H9 (cell line): ENCODE measurements at regions not wholly inside any gene's neighbourhood (a gene's known extent, or its start where the extent isn't known, plus 50 kb on each side); places are given as distances from the start of the nearest gene placed in this dataset.

Source experiments
- DNase-seq: peaks from one replicate; pipeline ENCODE4 v3.0.0-alpha.2; 2017
- H2AFZ ChIP-seq: one replicate; pipeline ENCODE4 v1.6.1; 2013; ENCODE audit warnings: mild to moderate bottlenecking, low read length, control low read depth, moderate library complexity
- H2AK5ac ChIP-seq: 2 replicates; pipeline ENCODE4 v1.6.1; 2013; ENCODE audit warnings: low read length, control low read depth, mixed read lengths; ENCODE audit not compliant: insufficient read length
- H2BK120ac ChIP-seq: one replicate; pipeline ENCODE4 v1.6.1; 2013; ENCODE audit warnings: low read depth, mild to moderate bottlenecking, low read length, control low read depth, inconsistent platforms; ENCODE audit not compliant: poor library complexity, severe bottlenecking
- H2BK12ac ChIP-seq: 2 replicates; pipeline ENCODE4 v1.6.1; 2013; ENCODE audit warnings: low read length, control low read depth, mixed read lengths, low read depth; ENCODE audit not compliant: insufficient read length
- H2BK15ac ChIP-seq: 2 replicates; pipeline ENCODE4 v1.6.1; 2013; ENCODE audit warnings: low read depth, low read length, control low read depth
- H2BK20ac ChIP-seq: one replicate; pipeline ENCODE4 v1.6.1; 2013; ENCODE audit warnings: low read depth, mild to moderate bottlenecking, low read length, control low read depth, inconsistent platforms; ENCODE audit not compliant: poor library complexity, severe bottlenecking
- H2BK5ac ChIP-seq: 2 replicates; pipeline ENCODE4 v1.6.1; 2013; ENCODE audit warnings: low read length, control low read depth, mixed read lengths; ENCODE audit not compliant: insufficient read length
- H3K14ac ChIP-seq: 2 replicates; pipeline ENCODE4 v1.6.1; 2013; ENCODE audit warnings: low read length, control low read depth; ENCODE audit not compliant: insufficient read depth
- H3K18ac ChIP-seq: 2 replicates; pipeline ENCODE4 v1.6.1; 2013; ENCODE audit warnings: low read depth, mild to moderate bottlenecking, mixed read lengths, low read length, control low read depth; ENCODE audit not compliant: insufficient read length
- H3K23ac ChIP-seq: 2 replicates; pipeline ENCODE4 v1.6.1; 2013; ENCODE audit warnings: low read length, control low read depth, mixed read lengths, low read depth; ENCODE audit not compliant: insufficient read length
- H3K23me2 ChIP-seq: 2 replicates; pipeline ENCODE4 v1.6.1; 2013; ENCODE audit warnings: low read depth, mild to moderate bottlenecking, mixed read lengths, low read length, control low read depth; ENCODE audit not compliant: insufficient read length, poor library complexity, severe bottlenecking
- H3K27ac ChIP-seq: 2 replicates; pipeline ENCODE4 v1.5.1; 2013; ENCODE audit warnings: low read length, control low read depth, mixed read lengths, low read depth; ENCODE audit not compliant: insufficient read length
- H3K27me3 ChIP-seq: 2 replicates; pipeline ENCODE4 v1.6.1; 2013; ENCODE audit warnings: low read length, control low read depth, inconsistent platforms; ENCODE audit not compliant: insufficient read depth
- H3K4ac ChIP-seq: 2 replicates; pipeline ENCODE4 v1.6.1; 2013; ENCODE audit warnings: low read depth, mild to moderate bottlenecking, control low read depth, inconsistent platforms, low read length, moderate library complexity
- H3K4me1 ChIP-seq: 2 replicates; pipeline ENCODE4 v1.6.1; 2013; ENCODE audit warnings: low read length, control low read depth, inconsistent platforms; ENCODE audit not compliant: insufficient read depth
- H3K4me2 ChIP-seq: 2 replicates; pipeline ENCODE4 v1.6.1; 2013; ENCODE audit warnings: low read length, control low read depth, mixed read lengths; ENCODE audit not compliant: insufficient read length, insufficient read depth
- H3K56ac ChIP-seq: 2 replicates; pipeline ENCODE4 v1.6.1; 2013; ENCODE audit warnings: low read depth, mild to moderate bottlenecking, mixed read lengths, low read length, control low read depth; ENCODE audit not compliant: insufficient read length
- H3K79me1 ChIP-seq: 2 replicates; pipeline ENCODE4 v1.6.1; 2013; ENCODE audit warnings: low read depth, mild to moderate bottlenecking, moderate library complexity, low read length, control low read depth, inconsistent platforms; ENCODE audit not compliant: insufficient read depth, poor library complexity, severe bottlenecking
- H3K79me2 ChIP-seq: 2 replicates; pipeline ENCODE4 v1.6.1; 2013; ENCODE audit warnings: low read length, control low read depth, inconsistent platforms; ENCODE audit not compliant: insufficient read depth
- H3K9ac ChIP-seq: 2 replicates; pipeline ENCODE4 v1.6.1; 2013; ENCODE audit warnings: low read length, control low read depth, mixed read lengths; ENCODE audit not compliant: insufficient read length; ENCODE audit errors: extremely low read depth
- H3K9me3 ChIP-seq: one replicate; pipeline ENCODE4 v1.6.1; 2013; ENCODE audit warnings: low read depth, low read length, inconsistent platforms; ENCODE audit not compliant: control insufficient read depth
- H3T11ph ChIP-seq: one replicate; pipeline ENCODE4 v1.6.1; 2013; ENCODE audit warnings: mild to moderate bottlenecking, low read length, control low read depth, inconsistent platforms
- H4K20me1 ChIP-seq: one replicate; pipeline ENCODE4 v1.6.1; 2013; ENCODE audit not compliant: control insufficient read depth, insufficient read length, insufficient read depth
- H4K5ac ChIP-seq: 2 replicates; pipeline ENCODE4 v1.6.1; 2013; ENCODE audit warnings: low read depth, mild to moderate bottlenecking, mixed read lengths, low read length, control low read depth; ENCODE audit not compliant: insufficient read length
- H4K8ac ChIP-seq: replicated peaks from 2 replicates; pipeline ENCODE4 v1.6.1; 2013; ENCODE audit warnings: low read length, control low read depth, mixed read lengths, low read depth; ENCODE audit not compliant: insufficient read length
- H4K91ac ChIP-seq: 2 replicates; pipeline ENCODE4 v1.6.1; 2013; ENCODE audit warnings: low read depth, mild to moderate bottlenecking, moderate library complexity, mixed read lengths, low read length, control low read depth; ENCODE audit not compliant: insufficient read length
- H3K27ac Mint-ChIP-seq, 3 experiments: 2 replicates in 2 of 3; 3 replicates in 1 of 3; pipeline ENCODE4 v1.8.0; 2020 to 2021; ENCODE audit warnings: mixed read lengths in 3 of 3, mild to moderate bottlenecking in 1 of 3, moderate library complexity in 1 of 3
- H3K27me3 Mint-ChIP-seq: 2 replicates; pipeline ENCODE4 v1.8.0; 2021; ENCODE audit warnings: low read depth, mild to moderate bottlenecking, moderate library complexity, mixed read lengths
- H3K36me3 Mint-ChIP-seq, 3 experiments: 2 replicates in 2 of 3; 3 replicates in 1 of 3; pipeline ENCODE4 v1.8.0; 2020 to 2021; ENCODE audit warnings: low read depth in 3 of 3, mixed read lengths in 3 of 3; ENCODE audit not compliant: insufficient read depth in 1 of 3
- H3K4me1 Mint-ChIP-seq, 2 experiments: 2 replicates each; pipeline ENCODE4 v1.8.0; 2020; ENCODE audit warnings: mixed read lengths in 2 of 2
- H3K4me3 Mint-ChIP-seq, 2 experiments: 2 replicates in 1 of 2; 3 replicates in 1 of 2; pipeline ENCODE4 v1.8.0; 2020 to 2021; ENCODE audit warnings: mild to moderate bottlenecking in 2 of 2, mixed read lengths in 2 of 2, moderate library complexity in 1 of 2
- H3K9me3 Mint-ChIP-seq, 2 experiments: 2 replicates in 1 of 2; 3 replicates in 1 of 2; pipeline ENCODE4 v1.8.0; 2020; ENCODE audit warnings: mild to moderate bottlenecking in 2 of 2, mixed read lengths in 2 of 2, moderate library complexity in 1 of 2
- CTCF ChIP-seq: fragments of 200-600 bp; sonication (generic); conservative IDR thresholded peaks from 3 replicates; pipeline ENCODE4 v1.8.0; 2021; ENCODE audit warnings: antibody characterized with exemption, mild to moderate bottlenecking
- WGBS: extraction: QIAGEN DNeasy Blood & Tissue Kit; methylation state at CpG from one replicate; pipeline ENCODE4 v1.1.7; 2013; ENCODE audit warnings: missing lambda C conversion rate, low lambda C conversion rate, mixed read lengths; ENCODE audit not compliant: insufficient read length; ENCODE audit errors: extremely low coverage; 5-methylcytosine and 5-hydroxymethylcytosine counted together

DNA sequence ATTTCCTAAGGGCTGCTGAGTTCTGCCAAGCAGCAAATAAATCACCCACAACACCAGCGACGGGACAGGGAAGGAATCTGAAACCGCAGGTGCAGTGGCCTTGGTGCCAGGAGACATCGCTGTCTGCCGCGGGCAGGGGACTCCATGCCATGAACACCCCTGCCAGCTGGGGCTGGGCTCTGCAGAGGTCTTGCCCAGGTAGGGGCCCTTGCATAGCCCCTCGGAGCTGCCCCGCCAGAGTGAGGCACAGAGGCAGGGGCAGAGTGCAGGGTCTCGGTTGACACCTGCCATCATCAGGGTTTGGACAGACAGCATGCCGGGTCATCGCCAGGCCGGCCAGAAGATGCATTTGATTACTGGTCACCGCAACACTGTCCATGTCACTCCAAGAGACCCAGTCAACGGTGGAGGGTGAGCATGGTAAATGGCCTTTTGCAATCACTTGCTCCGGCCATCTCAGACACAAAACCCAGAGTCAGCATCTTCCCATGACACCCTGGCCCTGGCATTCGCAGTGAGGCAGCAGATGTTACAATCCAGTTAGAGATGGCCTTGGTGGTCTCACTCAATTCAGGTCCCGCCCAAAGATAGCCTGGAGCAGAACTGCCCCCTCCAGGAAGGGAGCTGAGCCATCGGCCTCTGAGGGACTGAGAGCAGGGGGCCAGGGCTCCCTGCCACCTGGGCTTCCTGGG, 255.4 kb downstream of the NDUFA10 start:
- no peak overlapping the region for H2AK5ac ChIP-seq
- Mint-ChIP-seq H3K4me1 (no peaks in the 10 kb centered on the region), H3K27ac (no peak overlapping the region), H3K4me3 (no peak overlapping the region), H3K9me3 (peaks cover 8 to 10% of the 10 kb centered on the region in 2 experiments; a peak in 4 of 5 replicates), H3K36me3 (peaks cover 0 to 2% (median 0%) of the 10 kb centered on the region in 3 experiments; a peak in 1 of 7 replicates), H3K27me3 (peaks cover 22% of the 10 kb centered on the region)
- no peak overlapping the region for H4K5ac ChIP-seq
- no peak overlapping the region for H2BK15ac ChIP-seq
- no peak overlapping the region for H3K56ac ChIP-seq
- H2BK20ac ChIP-seq = no peak overlapping the region
- no peak overlapping the region; the same call in 1 of the 2 replicates for H3K14ac ChIP-seq
- H2BK5ac ChIP-seq = no peak overlapping the region
- no peak overlapping the region for H3T11ph ChIP-seq
- no peaks in the 10 kb centered on the region for H4K20me1 ChIP-seq
- H3K79me2 ChIP-seq = no peaks in the 10 kb centered on the region
- DNase-seq = no peak
- H3K27ac ChIP-seq = no peak overlapping the region
- H4K8ac ChIP-seq = no peak overlapping the region
- H3K23ac ChIP-seq = no peak overlapping the region
- H3K4me1 ChIP-seq = no peaks in the 10 kb centered on the region
- no peak overlapping the region for H2BK120ac ChIP-seq
- no peak overlapping the region for H3K4me2 ChIP-seq
- no peaks in the 10 kb centered on the region for H3K23me2 ChIP-seq
- no peaks in the 10 kb centered on the region for H3K27me3 ChIP-seq
- H3K18ac ChIP-seq = no peak overlapping the region
- no peak overlapping the region for H3K9ac ChIP-seq
- no peak overlapping the region for H2AFZ ChIP-seq
- WGBS = no CpG with 5 or more reads among the region's 18 CpGs
- no peaks in the 10 kb centered on the region for H3K9me3 ChIP-seq
- TF ChIP-seq CTCF = no peak
- no peak overlapping the region for H3K4ac ChIP-seq
- no peak overlapping the region for H2BK12ac ChIP-seq
- H3K79me1 ChIP-seq = no peaks in the 10 kb centered on the region
- H4K91ac ChIP-seq = no peak overlapping the region
